ENCODE measurements at regions not wholly inside any gene's neighbourhood (a gene's known extent, or its start where the extent isn't known, plus 50 kb on each side); places are given as distances from the start of the nearest gene placed in this dataset.

DNA sequence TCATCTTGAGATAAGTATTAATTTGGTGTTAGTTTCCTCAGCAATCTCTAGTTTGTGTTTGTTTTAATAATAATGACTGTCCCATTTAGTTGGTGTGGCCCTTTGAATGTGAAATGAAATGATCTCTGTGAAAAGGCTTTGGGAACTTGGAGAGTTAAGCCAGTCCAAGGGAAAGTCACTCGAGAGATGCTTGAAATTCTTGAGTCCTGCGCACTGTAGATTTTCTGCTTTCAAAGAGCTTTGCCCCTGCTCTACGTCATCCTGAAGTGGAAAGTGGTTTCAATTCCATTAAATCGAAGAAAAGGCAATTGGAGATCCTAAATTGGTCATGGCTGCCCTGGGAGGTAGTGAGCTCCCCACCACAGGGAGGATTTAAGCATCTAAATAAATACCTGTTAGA lies 403.8 kb downstream of the ZNF536 start:
- H3K4me3 ChIP-seq (ENCODE audit: low read length) = no peak overlapping the region
- TF ChIP-seq, protein P1, sequence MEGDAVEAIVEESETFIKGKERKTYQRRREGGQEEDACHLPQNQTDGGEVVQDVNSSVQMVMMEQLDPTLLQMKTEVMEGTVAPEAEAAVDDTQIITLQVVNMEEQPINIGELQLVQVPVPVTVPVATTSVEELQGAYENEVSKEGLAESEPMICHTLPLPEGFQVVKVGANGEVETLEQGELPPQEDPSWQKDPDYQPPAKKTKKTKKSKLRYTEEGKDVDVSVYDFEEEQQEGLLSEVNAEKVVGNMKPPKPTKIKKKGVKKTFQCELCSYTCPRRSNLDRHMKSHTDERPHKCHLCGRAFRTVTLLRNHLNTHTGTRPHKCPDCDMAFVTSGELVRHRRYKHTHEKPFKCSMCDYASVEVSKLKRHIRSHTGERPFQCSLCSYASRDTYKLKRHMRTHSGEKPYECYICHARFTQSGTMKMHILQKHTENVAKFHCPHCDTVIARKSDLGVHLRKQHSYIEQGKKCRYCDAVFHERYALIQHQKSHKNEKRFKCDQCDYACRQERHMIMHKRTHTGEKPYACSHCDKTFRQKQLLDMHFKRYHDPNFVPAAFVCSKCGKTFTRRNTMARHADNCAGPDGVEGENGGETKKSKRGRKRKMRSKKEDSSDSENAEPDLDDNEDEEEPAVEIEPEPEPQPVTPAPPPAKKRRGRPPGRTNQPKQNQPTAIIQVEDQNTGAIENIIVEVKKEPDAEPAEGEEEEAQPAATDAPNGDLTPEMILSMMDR (IDR thresholded peaks at IDR 0.05; ENCODE audit: poor library complexity, severe bottlenecking) = no peak
- TF ChIP-seq RAD21 (conservative IDR thresholded peaks at IDR 0.05) = no peak
- H3K79me2 ChIP-seq (replicated peaks; ENCODE audit: insufficient read depth, low read length) = no peaks in the 10 kb centered on the region
- H3K9me2 ChIP-seq (ENCODE audit: insufficient read depth, low read length) = no peaks in the 10 kb centered on the region
- H3K36me3 ChIP-seq (ENCODE audit: insufficient read depth, low read length) = no peaks in the 10 kb centered on the region
- no peak overlapping the region for H3K4me2 ChIP-seq (ENCODE audit: low read length)
- no peaks in the 10 kb centered on the region for H3K27me3 ChIP-seq (ENCODE audit: insufficient read depth, low read depth, low read length)
- no peak overlapping the region for H3K9ac ChIP-seq (ENCODE audit: low read length)
- H3K27ac ChIP-seq (ENCODE audit: low read length) = no peak overlapping the region
- H3K9me3 ChIP-seq (ENCODE audit: low read length) = no peaks in the 10 kb centered on the region
- H3F3A ChIP-seq (ENCODE audit: insufficient read depth, low read length, poor library complexity, severe bottlenecking) = no peaks in the 10 kb centered on the region
- H4K20me1 ChIP-seq (ENCODE audit: insufficient read depth) = no peaks in the 10 kb centered on the region
- H2AFZ ChIP-seq (ENCODE audit: low read depth, low read length) = no peak overlapping the region

DNA sequence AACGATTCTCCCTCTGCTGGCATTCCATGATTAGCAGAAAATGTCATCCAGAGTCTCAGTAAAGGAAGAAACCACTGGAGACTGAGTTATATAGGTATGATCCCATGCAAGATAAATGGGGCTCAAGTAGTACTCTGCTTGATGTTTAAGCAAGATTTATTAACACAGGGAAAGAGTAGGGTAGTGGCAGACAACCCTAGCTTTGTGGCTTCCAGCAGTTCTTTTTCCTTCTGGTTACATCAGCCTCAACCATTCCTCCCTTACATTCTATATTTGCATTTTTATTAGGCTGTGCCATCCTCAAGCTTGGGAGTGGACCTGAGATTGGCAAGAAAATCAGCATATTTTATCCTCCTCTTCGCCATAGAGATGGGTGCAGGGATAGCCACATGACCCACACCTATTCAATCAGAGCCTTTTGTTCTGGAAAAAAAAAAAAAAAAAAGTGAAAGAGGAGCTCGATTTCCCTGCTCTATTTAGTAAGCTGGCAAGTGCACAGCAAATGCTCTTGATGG lies 402.1 kb downstream of the ZNF536 start:
- H3K4me2 ChIP-seq (ENCODE audit: low read length) = no peak overlapping the region
- H3K4me3 ChIP-seq (ENCODE audit: low read length) = no peak overlapping the region
- no peaks in the 10 kb centered on the region for H3K9me3 ChIP-seq (ENCODE audit: low read length)
- H4K20me1 ChIP-seq (ENCODE audit: insufficient read depth) = no peaks in the 10 kb centered on the region
- no peaks in the 10 kb centered on the region for H3K36me3 ChIP-seq (ENCODE audit: insufficient read depth, low read length)
- no peaks in the 10 kb centered on the region for H3F3A ChIP-seq (ENCODE audit: insufficient read depth, low read length, poor library complexity, severe bottlenecking)
- no peak overlapping the region for H3K9ac ChIP-seq (ENCODE audit: low read length)
- H3K79me2 ChIP-seq (replicated peaks; ENCODE audit: insufficient read depth, low read length) = no peaks in the 10 kb centered on the region
- no peaks in the 10 kb centered on the region for H3K9me2 ChIP-seq (ENCODE audit: insufficient read depth, low read length)
- no peak for TF ChIP-seq EP300 (conservative IDR thresholded peaks at IDR 0.05; ENCODE audit: poor library complexity, severe bottlenecking)
- TF ChIP-seq RAD21 (conservative IDR thresholded peaks at IDR 0.05) = no peak
- no peak for TF ChIP-seq MXI1 (conservative IDR thresholded peaks at IDR 0.05; ENCODE audit: poor library complexity, severe bottlenecking)
- TF ChIP-seq, protein P2, sequence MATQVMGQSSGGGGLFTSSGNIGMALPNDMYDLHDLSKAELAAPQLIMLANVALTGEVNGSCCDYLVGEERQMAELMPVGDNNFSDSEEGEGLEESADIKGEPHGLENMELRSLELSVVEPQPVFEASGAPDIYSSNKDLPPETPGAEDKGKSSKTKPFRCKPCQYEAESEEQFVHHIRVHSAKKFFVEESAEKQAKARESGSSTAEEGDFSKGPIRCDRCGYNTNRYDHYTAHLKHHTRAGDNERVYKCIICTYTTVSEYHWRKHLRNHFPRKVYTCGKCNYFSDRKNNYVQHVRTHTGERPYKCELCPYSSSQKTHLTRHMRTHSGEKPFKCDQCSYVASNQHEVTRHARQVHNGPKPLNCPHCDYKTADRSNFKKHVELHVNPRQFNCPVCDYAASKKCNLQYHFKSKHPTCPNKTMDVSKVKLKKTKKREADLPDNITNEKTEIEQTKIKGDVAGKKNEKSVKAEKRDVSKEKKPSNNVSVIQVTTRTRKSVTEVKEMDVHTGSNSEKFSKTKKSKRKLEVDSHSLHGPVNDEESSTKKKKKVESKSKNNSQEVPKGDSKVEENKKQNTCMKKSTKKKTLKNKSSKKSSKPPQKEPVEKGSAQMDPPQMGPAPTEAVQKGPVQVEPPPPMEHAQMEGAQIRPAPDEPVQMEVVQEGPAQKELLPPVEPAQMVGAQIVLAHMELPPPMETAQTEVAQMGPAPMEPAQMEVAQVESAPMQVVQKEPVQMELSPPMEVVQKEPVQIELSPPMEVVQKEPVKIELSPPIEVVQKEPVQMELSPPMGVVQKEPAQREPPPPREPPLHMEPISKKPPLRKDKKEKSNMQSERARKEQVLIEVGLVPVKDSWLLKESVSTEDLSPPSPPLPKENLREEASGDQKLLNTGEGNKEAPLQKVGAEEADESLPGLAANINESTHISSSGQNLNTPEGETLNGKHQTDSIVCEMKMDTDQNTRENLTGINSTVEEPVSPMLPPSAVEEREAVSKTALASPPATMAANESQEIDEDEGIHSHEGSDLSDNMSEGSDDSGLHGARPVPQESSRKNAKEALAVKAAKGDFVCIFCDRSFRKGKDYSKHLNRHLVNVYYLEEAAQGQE (IDR thresholded peaks at IDR 0.05; ENCODE audit: borderline replicate concordance) = no peak
- TF ChIP-seq EZH2 (IDR thresholded peaks at IDR 0.05; ENCODE audit: borderline replicate concordance, insufficient read depth, low read length, poor library complexity, severe bottlenecking) = no peak
- no peak for TF ChIP-seq SMC3 (conservative IDR thresholded peaks at IDR 0.05; ENCODE audit: poor library complexity)
- no peak for TF ChIP-seq POLR2AphosphoS5 (IDR thresholded peaks at IDR 0.05)
- TF ChIP-seq, protein P1 (IDR thresholded peaks at IDR 0.05; ENCODE audit: poor library complexity, severe bottlenecking) = no peak
- TF ChIP-seq TAF1 (IDR thresholded peaks at IDR 0.05; ENCODE audit: low read depth) = no peak
- no peak overlapping the region for H3K27ac ChIP-seq (ENCODE audit: low read length)
- no peak overlapping the region for H2AFZ ChIP-seq (ENCODE audit: low read depth, low read length)
- H3K27me3 ChIP-seq (ENCODE audit: insufficient read depth, low read depth, low read length) = no peaks in the 10 kb centered on the region

All from neural cell (in vitro differentiated cells).